ENCODE measurements at regions not wholly inside any gene's neighbourhood (a gene's known extent, or its start where the extent isn't known, plus 50 kb on each side); places are given as distances from the start of the nearest gene placed in this dataset.

GRCh38 chrX:26574234-26574633 is 358.3 kb downstream of the MAGEB5 start:
- in situ Hi-C loops (cut with MboI): no loop called here

More at GRCh38 chrX:26574234-26574633, 358.3 kb downstream of the MAGEB5 start:
- no peak overlapping the region for H3K9ac ChIP-seq (ENCODE audit: control insufficient read depth, insufficient read depth, low read length)
- H3K36me3 ChIP-seq (ENCODE audit: control insufficient read depth in 2 of 2, insufficient read depth in 2 of 2, low read length in 1 of 2): no peaks in the 10 kb centered on the region
- ATAC-seq: no peak
- H3K4me1 ChIP-seq (ENCODE audit: control insufficient read depth, insufficient read depth, low read length): no peaks in the 10 kb centered on the region
- ChIA-PET RAD21 (ENCODE audit: unreplicated experiment) (no interaction called here), POLR2A (no interaction called here), CTCF (interaction anchor here (1.0 kb wide), 1 partner anchor 9 kb away, joined by 5 read pairs; no protein-coding TSS in a partner anchor), SMC1A (ENCODE audit: uncharacterized antibody, unreplicated experiment) (no interaction called here)
- intact Hi-C loops (cut with micrococcal nuclease; ENCODE audit: unreplicated experiment): no loop called here
- DNase-seq (ENCODE audit: low read depth, low spot score): no peak
- no peaks in the 10 kb centered on the region for H4K20me1 ChIP-seq (ENCODE audit: control insufficient read depth, insufficient read depth)
- H3K4me2 ChIP-seq (ENCODE audit: control insufficient read depth, insufficient read depth): no peak overlapping the region
- no peaks in the 10 kb centered on the region for H3K79me2 ChIP-seq (ENCODE audit: control insufficient read depth, insufficient read depth, low read length)
- H3K4me3 ChIP-seq: no peak overlapping the region
- BruUV-seq (replicated peaks): no TSS peak
- H2AFZ ChIP-seq (ENCODE audit: control insufficient read depth, low read depth, low read length): no peak overlapping the region
- H3K27ac ChIP-seq (ENCODE audit: control insufficient read depth, insufficient read depth): no peak overlapping the region
- FAIRE-seq: no peak
- H3K9me3 ChIP-seq (replicated peaks; ENCODE audit: control insufficient read depth, insufficient read depth, low read length): no peaks in the 10 kb centered on the region
- TF ChIP-seq POLR2AphosphoS5 (IDR thresholded peaks at IDR 0.05; ENCODE audit: low read length): no peak
- no peak for TF ChIP-seq RB1 (IDR thresholded peaks at IDR 0.05; ENCODE audit: borderline replicate concordance)
- no peak for TF ChIP-seq ZBTB11 (CRISPR knock-in tag; IDR thresholded peaks at IDR 0.05)
- no peak for TF ChIP-seq CHD4 (IDR thresholded peaks at IDR 0.05)
- no peak for TF ChIP-seq SIN3A (IDR thresholded peaks at IDR 0.05; ENCODE audit: low read depth, low read length)
- TF ChIP-seq CEBPZ (IDR thresholded peaks at IDR 0.05; ENCODE audit: low read depth, low read length): no peak
- no peak for TF ChIP-seq ASH2L (IDR thresholded peaks at IDR 0.05; ENCODE audit: borderline replicate concordance, low read depth)
- no peak for TF ChIP-seq HCFC1 (IDR thresholded peaks at IDR 0.05; ENCODE audit: low read length)
- TF ChIP-seq TARDBP (IDR thresholded peaks at IDR 0.05; ENCODE audit: borderline replicate concordance): no peak
- TF ChIP-seq RBBP5 (conservative IDR thresholded peaks at IDR 0.05): no peak
- TF ChIP-seq ELK1 (IDR thresholded peaks at IDR 0.05; ENCODE audit: low read depth, low read length): no peak
- TF ChIP-seq CREB1 (IDR thresholded peaks at IDR 0.05; ENCODE audit: low read depth): no peak
- TF ChIP-seq JUND (IDR thresholded peaks at IDR 0.05; ENCODE audit: low read depth, low read length): no peak
- no peak for TF ChIP-seq CTCF (IDR thresholded peaks at IDR 0.05 in 2 of 3, conservative IDR thresholded peaks at IDR 0.05 in 1 of 3; ENCODE audit: control insufficient read depth in 2 of 3, extremely low read depth in 1 of 3, insufficient read depth in 1 of 3, low read depth in 3 of 3, low read length in 3 of 3)
- TF ChIP-seq ZNF274 (IDR thresholded peaks at IDR 0.05; ENCODE audit: insufficient read depth, insufficient read length): no peak
- TF ChIP-seq HDAC6 (IDR thresholded peaks at IDR 0.05; ENCODE audit: unreplicated experiment): no peak
- TF ChIP-seq SMARCA5 (IDR thresholded peaks at IDR 0.05): no peak
- H3K27me3 ChIP-seq (replicated peaks in 1 of 2; ENCODE audit: control insufficient read depth in 2 of 2, insufficient read depth in 2 of 2, low read length in 1 of 2): no peaks in the 10 kb centered on the region

Measured in GM12878 (cell line).